OCI-LY1 (cell line): ENCODE measurements at regions not wholly inside any gene's neighbourhood (a gene's known extent, or its start where the extent isn't known, plus 50 kb on each side); places are given as distances from the start of the nearest gene placed in this dataset.

Experiments used
- H2AFZ ChIP-seq: fragments of 200-600 bp; sonication (generic), shearing (Covaris generic); 2 replicates; pipeline ENCODE4 v1.6.0; 2014; ENCODE audit warnings: antibody characterized with exemption, mild to moderate bottlenecking, low read length
- H3F3A ChIP-seq: fragments of 200-600 bp; sonication (generic), shearing (Covaris generic); 2 replicates; pipeline ENCODE4 v1.6.0; 2014; ENCODE audit warnings: mild to moderate bottlenecking, antibody characterized with exemption, low read length, moderate library complexity; ENCODE audit not compliant: insufficient read depth
- H3K27ac ChIP-seq: fragments of 200-600 bp; sonication (generic); 2 replicates; pipeline ENCODE4 v1.5.1; 2014; ENCODE audit warnings: low read length, mixed run types, mild to moderate bottlenecking, low read depth; ENCODE audit not compliant: poor library complexity, severe bottlenecking
- H3K27me3 ChIP-seq: fragments of 200-600 bp; sonication (generic); 2 replicates; pipeline ENCODE4 v1.6.0; 2014; ENCODE audit warnings: antibody characterized with exemption, mild to moderate bottlenecking, low read length, moderate library complexity; ENCODE audit not compliant: insufficient read depth
- H3K36me3 ChIP-seq: fragments of 200-600 bp; sonication (generic); 2 replicates; pipeline ENCODE4 v1.6.1; 2014; ENCODE audit warnings: mild to moderate bottlenecking, antibody characterized with exemption, low read length, moderate library complexity, mixed read lengths; ENCODE audit not compliant: insufficient read depth
- H3K4me1 ChIP-seq: fragments of 200-600 bp; sonication (generic); 2 replicates; pipeline ENCODE4 v1.5.1; 2014; ENCODE audit warnings: mild to moderate bottlenecking, low read length, moderate library complexity; ENCODE audit not compliant: insufficient read depth, severe bottlenecking
- H3K4me2 ChIP-seq: fragments of 200-600 bp; sonication (generic), shearing (Covaris generic); 2 replicates; pipeline ENCODE4 v1.6.1; 2014; ENCODE audit warnings: low read length
- H3K4me3 ChIP-seq: fragments of 200-600 bp; sonication (generic); 2 replicates; pipeline ENCODE4 v1.5.1; 2014; ENCODE audit warnings: low read length, low read depth, mild to moderate bottlenecking, mixed read lengths; ENCODE audit not compliant: poor library complexity, severe bottlenecking
- H3K79me2 ChIP-seq: fragments of 200-600 bp; shearing (Covaris generic); 2 replicates; pipeline ENCODE4 v1.6.1; 2016; ENCODE audit warnings: mixed run types, low read length, mixed read lengths; ENCODE audit not compliant: insufficient read depth
- H3K9ac ChIP-seq: fragments of 200-600 bp; sonication (generic), shearing (Covaris generic); 2 replicates; pipeline ENCODE4 v1.6.1; 2014; ENCODE audit warnings: mild to moderate bottlenecking, low read length, mixed read lengths
- H3K9me2 ChIP-seq: fragments of 200-600 bp; sonication (generic), shearing (Covaris generic); 2 replicates; pipeline ENCODE4 v1.6.1; 2014; ENCODE audit warnings: low read depth, mild to moderate bottlenecking, low read length, mixed read lengths
- H3K9me3 ChIP-seq: fragments of 200-600 bp; shearing (Covaris generic); 2 replicates; pipeline ENCODE4 v1.6.1; 2014; ENCODE audit warnings: low read length, mixed read lengths
- H4K20me1 ChIP-seq: fragments of 200-600 bp; sonication (generic), shearing (Covaris generic); 2 replicates; pipeline ENCODE4 v1.6.0; 2016; ENCODE audit warnings: mild to moderate bottlenecking, low read length; ENCODE audit not compliant: insufficient read depth
- CTCF ChIP-seq: fragments of 200-600 bp; sonication (generic), shearing (Covaris generic); IDR thresholded peaks from 2 replicates; pipeline ENCODE4 v1.5.1; 2017; ENCODE audit warnings: mild to moderate bottlenecking, antibody characterized with exemption, low read length, moderate library complexity, mixed read lengths
- EZH2 ChIP-seq: fragments of 200-600 bp; sonication (generic), shearing (Covaris generic); IDR thresholded peaks from 2 replicates; pipeline ENCODE4 v1.8.0; 2017; ENCODE audit warnings: borderline replicate concordance, mixed run types, mild to moderate bottlenecking, antibody characterized with exemption, low read length, moderate library complexity, mixed read lengths

- no peaks in the 10 kb centered on the region for H3K9me3 ChIP-seq
- no peaks in the 10 kb centered on the region for H3F3A ChIP-seq
- TF ChIP-seq CTCF, result no peak
- no peak for TF ChIP-seq EZH2
- H4K20me1 ChIP-seq, result no peaks in the 10 kb centered on the region
- H3K36me3 ChIP-seq, result no peaks in the 10 kb centered on the region
- H3K27me3 ChIP-seq, result no peaks in the 10 kb centered on the region
- H3K4me1 ChIP-seq, result no peaks in the 10 kb centered on the region
- H3K4me2 ChIP-seq, result no peak overlapping the region
- no peaks in the 10 kb centered on the region for H3K79me2 ChIP-seq
- H3K9me2 ChIP-seq, result no peaks in the 10 kb centered on the region
- H3K9ac ChIP-seq, result no peak overlapping the region
- no peak overlapping the region for H3K27ac ChIP-seq
- H2AFZ ChIP-seq, result no peak overlapping the region
- no peak overlapping the region for H3K4me3 ChIP-seq
Observed at GRCh38 chr9:78808048-78808447, 511.1 kb downstream of the PSAT1 start.

- Histone ChIP-seq H3K4me2 (no peak overlapping the region), H3K27ac (no peak overlapping the region), H3K36me3 (no peaks in the 10 kb centered on the region), H3F3A (no peaks in the 10 kb centered on the region), H2AFZ (no peak overlapping the region), H3K4me3 (no peak overlapping the region), H3K9me3 (no peaks in the 10 kb centered on the region), H3K4me1 (no peaks in the 10 kb centered on the region), H3K79me2 (no peaks in the 10 kb centered on the region), H3K9me2 (no peaks in the 10 kb centered on the region), H3K27me3 (no peaks in the 10 kb centered on the region), H3K9ac (no peak overlapping the region), H4K20me1 (no peaks in the 10 kb centered on the region)
- TF ChIP-seq CTCF, result no peak
- TF ChIP-seq EZH2, result no peak
Observed at GRCh38 chr9:78811622-78812276, 514.8 kb downstream of the PSAT1 start.

GRCh38 chr9:78812665-78813064 lies 515.7 kb downstream of the PSAT1 start:
- Histone ChIP-seq H3K9me2 (no peaks in the 10 kb centered on the region), H3F3A (no peaks in the 10 kb centered on the region), H3K4me2 (no peak overlapping the region), H3K9me3 (no peaks in the 10 kb centered on the region), H3K4me1 (no peaks in the 10 kb centered on the region), H3K27ac (no peak overlapping the region), H3K9ac (no peak overlapping the region), H2AFZ (no peak overlapping the region), H3K4me3 (no peak overlapping the region), H3K79me2 (no peaks in the 10 kb centered on the region), H3K36me3 (no peaks in the 10 kb centered on the region), H3K27me3 (no peaks in the 10 kb centered on the region), H4K20me1 (no peaks in the 10 kb centered on the region)
- TF ChIP-seq CTCF, result no peak
- no peak for TF ChIP-seq EZH2
